ENCODE measurements at regions not wholly inside any gene's neighbourhood (a gene's known extent, or its start where the extent isn't known, plus 50 kb on each side); places are given as distances from the start of the nearest gene placed in this dataset.

GRCh38 chr2:220521551-220521950 is 894.1 kb downstream of the SLC4A3 start:
- H3K4me3 ChIP-seq (replicated peaks; ENCODE audit: low read depth, low read length), result no peak overlapping the region
- TF ChIP-seq CTCF (IDR thresholded peaks at IDR 0.05; ENCODE audit: low read depth, low read length, missing control alignments), result no peak
- DNase-seq (ENCODE audit: extremely low read depth, low read depth), result no peak

- DNase-seq (ENCODE audit: extremely low read depth, low read depth), result no peak
- TF ChIP-seq CTCF (IDR thresholded peaks at IDR 0.05; ENCODE audit: low read depth, low read length, missing control alignments), result no peak
- no peak overlapping the region for H3K4me3 ChIP-seq (replicated peaks; ENCODE audit: low read depth, low read length)
Measured at GRCh38 chr2:220528180-220528675, 900.8 kb downstream of the SLC4A3 start.

- no peak for DNase-seq (ENCODE audit: extremely low read depth, low read depth)
- no peak overlapping the region for H3K4me3 ChIP-seq (replicated peaks; ENCODE audit: low read depth, low read length)
- TF ChIP-seq CTCF (IDR thresholded peaks at IDR 0.05; ENCODE audit: low read depth, low read length, missing control alignments), result no peak
Measured at GRCh38 chr2:220531216-220531615, 903.8 kb downstream of the SLC4A3 start.

GRCh38 chr2:220533485-220533884 is 906.1 kb downstream of the SLC4A3 start:
- peak; percentile 43 for DNase-seq (ENCODE audit: extremely low read depth, low read depth)
- H3K4me3 ChIP-seq (replicated peaks; ENCODE audit: low read depth, low read length), result no peak overlapping the region
- peak; percentile 43 for TF ChIP-seq CTCF (IDR thresholded peaks at IDR 0.05; ENCODE audit: low read depth, low read length, missing control alignments)

- H3K4me3 ChIP-seq (replicated peaks; ENCODE audit: low read depth, low read length), result no peak overlapping the region
- TF ChIP-seq CTCF (IDR thresholded peaks at IDR 0.05; ENCODE audit: low read depth, low read length, missing control alignments), result no peak
- DNase-seq (ENCODE audit: extremely low read depth, low read depth), result no peak
Measured at GRCh38 chr2:220539481-220539880, 912.1 kb downstream of the SLC4A3 start.

- no peak overlapping the region for H3K4me3 ChIP-seq (replicated peaks; ENCODE audit: low read depth, low read length)
- no peak for DNase-seq (ENCODE audit: extremely low read depth, low read depth)
- TF ChIP-seq CTCF (IDR thresholded peaks at IDR 0.05; ENCODE audit: low read depth, low read length, missing control alignments), result no peak
Measured at GRCh38 chr2:220544049-220544448, 916.6 kb downstream of the SLC4A3 start.

Data from HFF-Myc (cell line).